ENCODE measurements at regions not wholly inside any gene's neighbourhood (a gene's known extent, or its start where the extent isn't known, plus 50 kb on each side); places are given as distances from the start of the nearest gene placed in this dataset.

GRCh38 chr9:124182741-124183140 is 75.0 kb upstream of the NEK6 start:
- no peak for DNase-seq (ENCODE audit: low read depth)
- TF ChIP-seq, protein P1, sequence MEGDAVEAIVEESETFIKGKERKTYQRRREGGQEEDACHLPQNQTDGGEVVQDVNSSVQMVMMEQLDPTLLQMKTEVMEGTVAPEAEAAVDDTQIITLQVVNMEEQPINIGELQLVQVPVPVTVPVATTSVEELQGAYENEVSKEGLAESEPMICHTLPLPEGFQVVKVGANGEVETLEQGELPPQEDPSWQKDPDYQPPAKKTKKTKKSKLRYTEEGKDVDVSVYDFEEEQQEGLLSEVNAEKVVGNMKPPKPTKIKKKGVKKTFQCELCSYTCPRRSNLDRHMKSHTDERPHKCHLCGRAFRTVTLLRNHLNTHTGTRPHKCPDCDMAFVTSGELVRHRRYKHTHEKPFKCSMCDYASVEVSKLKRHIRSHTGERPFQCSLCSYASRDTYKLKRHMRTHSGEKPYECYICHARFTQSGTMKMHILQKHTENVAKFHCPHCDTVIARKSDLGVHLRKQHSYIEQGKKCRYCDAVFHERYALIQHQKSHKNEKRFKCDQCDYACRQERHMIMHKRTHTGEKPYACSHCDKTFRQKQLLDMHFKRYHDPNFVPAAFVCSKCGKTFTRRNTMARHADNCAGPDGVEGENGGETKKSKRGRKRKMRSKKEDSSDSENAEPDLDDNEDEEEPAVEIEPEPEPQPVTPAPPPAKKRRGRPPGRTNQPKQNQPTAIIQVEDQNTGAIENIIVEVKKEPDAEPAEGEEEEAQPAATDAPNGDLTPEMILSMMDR (conservative IDR thresholded peaks at IDR 0.05; ENCODE audit: low read length), result no peak
- H3K4me3 ChIP-seq (ENCODE audit: low read length), result no peak overlapping the region

DNA sequence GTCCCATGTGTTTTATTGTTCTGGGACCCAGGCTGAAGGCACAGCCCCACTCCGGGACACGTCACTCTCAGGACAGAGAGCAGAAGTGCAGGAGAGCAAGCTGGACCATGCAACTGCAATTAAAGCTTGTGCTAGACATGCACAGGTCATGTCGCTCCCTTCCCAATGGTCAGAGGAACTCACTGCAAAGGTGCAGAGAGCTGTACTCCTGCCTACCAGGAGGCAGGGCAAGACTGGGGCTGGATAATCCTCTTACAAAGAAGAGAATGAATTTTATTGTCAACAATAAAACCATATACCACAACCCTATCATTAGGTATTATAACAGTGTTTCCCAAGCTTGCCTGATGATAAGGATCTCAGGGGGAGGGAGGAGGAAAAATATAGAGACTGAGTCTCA is 74.0 kb upstream of the NEK6 start:
- TF ChIP-seq, protein P1 (conservative IDR thresholded peaks at IDR 0.05; ENCODE audit: low read length), result no peak
- H3K4me3 ChIP-seq (ENCODE audit: low read length), result no peak overlapping the region
- DNase-seq (ENCODE audit: low read depth), result no peak

DNA sequence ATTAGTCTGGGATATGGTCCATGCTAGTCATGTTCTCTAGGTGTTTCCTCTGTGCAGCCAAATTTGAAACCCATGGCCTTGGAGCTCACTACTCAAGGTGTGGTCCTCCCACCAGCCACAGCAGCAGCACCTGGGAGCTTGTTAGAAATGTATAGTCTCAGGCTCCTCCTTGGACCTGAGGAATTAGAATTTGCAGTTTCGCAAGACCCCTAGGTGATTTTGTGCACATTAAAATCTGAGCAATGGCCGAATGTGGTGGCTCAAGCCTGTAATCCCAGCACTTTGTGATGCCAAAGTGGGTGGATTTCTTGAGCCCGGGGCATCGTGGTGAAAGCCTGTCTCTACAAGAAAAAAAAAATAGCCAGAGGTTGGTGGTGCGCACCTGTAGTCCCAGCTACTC is 72.3 kb upstream of the NEK6 start:
- TF ChIP-seq, protein P1 (conservative IDR thresholded peaks at IDR 0.05; ENCODE audit: low read length), result no peak
- DNase-seq (ENCODE audit: low read depth), result no peak
- H3K4me3 ChIP-seq (ENCODE audit: low read length), result no peak overlapping the region

GRCh38 chr9:124187311-124187710 is 70.4 kb upstream of the NEK6 start:
- H3K4me3 ChIP-seq (ENCODE audit: low read length), result no peak overlapping the region
- TF ChIP-seq, protein P1 (conservative IDR thresholded peaks at IDR 0.05; ENCODE audit: low read length), result no peak

DNA sequence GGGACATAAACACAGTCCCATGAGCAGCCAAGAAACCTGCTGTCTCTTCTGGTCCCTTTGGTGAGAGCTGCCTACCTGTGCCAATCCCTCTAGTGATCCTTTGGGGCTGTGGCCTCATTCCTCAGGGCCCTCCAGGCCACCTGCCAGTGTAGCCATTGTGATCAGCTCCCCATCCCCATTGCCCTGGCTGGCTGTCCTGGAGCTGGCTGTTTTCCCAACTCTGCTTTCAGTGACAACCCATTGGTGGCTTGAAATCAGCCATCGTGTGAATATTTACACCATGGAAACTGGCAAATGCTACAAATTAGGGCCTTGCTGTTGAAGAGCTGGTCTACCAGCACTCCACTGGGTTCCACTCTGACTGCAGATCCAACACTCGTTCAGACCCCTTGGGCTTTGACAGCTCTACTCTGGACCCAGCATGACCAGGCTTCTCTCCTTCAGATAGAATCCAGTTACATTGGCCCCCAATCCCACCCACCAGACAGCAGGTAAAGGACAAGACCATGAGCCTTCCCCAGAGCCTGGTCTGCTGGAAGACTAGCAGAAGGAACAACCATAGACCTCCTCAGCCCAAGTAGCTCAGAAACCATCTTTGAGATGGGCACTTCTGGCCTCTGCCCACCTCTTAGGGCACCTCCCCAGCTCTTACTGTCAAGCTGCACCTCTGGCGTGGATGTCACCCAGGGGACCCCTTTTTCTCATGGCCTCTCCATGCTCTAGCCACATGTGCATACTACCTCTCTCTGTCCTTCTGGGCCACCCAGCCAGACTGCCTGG is 69.2 kb upstream of the NEK6 start:
- TF ChIP-seq, protein P1 (conservative IDR thresholded peaks at IDR 0.05; ENCODE audit: low read length), result no peak
- H3K4me3 ChIP-seq (ENCODE audit: low read length), result no peak overlapping the region
- DNase-seq (ENCODE audit: low read depth), result no peak

More at GRCh38 chr9:124187311-124187710, 70.4 kb upstream of the NEK6 start:
- DNase-seq (ENCODE audit: low read depth), result no peak

DNA sequence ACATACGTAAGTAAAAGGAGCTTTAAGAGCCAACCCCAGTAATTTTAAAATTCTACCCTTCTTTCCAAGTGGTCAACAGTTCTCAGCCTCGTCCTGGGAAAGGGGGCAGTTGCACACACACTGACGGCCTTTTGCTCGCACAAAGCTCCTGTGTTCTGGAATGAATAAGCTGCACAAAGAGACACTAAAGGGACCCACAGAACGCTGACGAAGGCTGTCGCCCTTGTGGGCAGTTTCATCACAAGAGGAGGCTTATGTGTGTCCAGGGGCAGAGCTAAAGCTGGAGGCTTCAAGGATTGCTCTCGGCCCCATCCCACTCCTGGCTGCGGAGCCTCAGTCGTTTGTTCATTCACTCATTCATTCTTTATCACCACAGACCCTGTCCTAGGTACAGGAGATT is 67.0 kb upstream of the NEK6 start:
- H3K4me3 ChIP-seq (ENCODE audit: low read length), result no peak overlapping the region
- TF ChIP-seq, protein P1 (conservative IDR thresholded peaks at IDR 0.05; ENCODE audit: low read length), result no peak
- DNase-seq (ENCODE audit: low read depth), result no peak

DNA sequence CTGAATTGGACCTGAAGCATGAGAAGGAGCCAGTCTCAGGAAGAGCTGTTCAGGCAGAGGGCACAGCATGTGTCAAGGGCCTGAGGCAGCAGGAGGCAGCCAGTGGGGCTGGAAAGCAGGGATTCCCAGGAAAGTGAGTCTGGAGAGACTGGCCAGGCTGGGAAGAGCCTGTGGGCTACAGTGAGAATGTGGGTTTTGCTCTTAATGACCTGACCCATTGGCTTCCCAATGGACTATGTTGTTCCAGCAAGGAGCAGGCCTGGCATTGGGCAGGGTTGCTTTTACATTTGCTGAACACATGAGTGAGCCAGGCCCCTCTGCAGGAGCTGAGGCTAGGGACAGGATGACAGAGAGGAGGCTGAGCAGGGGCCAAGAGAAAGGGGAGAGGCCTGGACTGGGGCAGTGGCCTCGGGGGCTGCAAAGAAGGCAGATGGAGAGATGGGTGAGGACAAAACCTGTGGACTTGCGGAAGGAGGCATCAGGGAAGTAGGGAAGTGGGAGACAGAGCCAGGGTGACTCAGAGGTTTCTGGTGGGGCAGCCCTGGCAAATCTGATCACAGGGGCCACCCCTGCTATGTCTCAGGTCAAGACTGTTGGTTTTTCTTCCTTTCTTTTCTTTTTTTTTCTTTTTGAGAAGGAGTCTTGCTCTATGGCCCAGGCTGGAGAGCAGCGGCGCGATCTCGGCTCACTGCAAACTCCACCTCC is 65.9 kb upstream of the NEK6 start:
- no peak overlapping the region for H3K4me3 ChIP-seq (ENCODE audit: low read length)
- TF ChIP-seq, protein P1 (conservative IDR thresholded peaks at IDR 0.05; ENCODE audit: low read length), result no peak
- no peak for DNase-seq (ENCODE audit: low read depth)

Data from AG10803 (cell line).